Memory B cell (primary cell): ENCODE measurements at regions not wholly inside any gene's neighbourhood (a gene's known extent, or its start where the extent isn't known, plus 50 kb on each side); places are given as distances from the start of the nearest gene placed in this dataset.

ENCODE experiments used
- ATAC-seq: fragments of 150-1000 bp; cut with Tn5 transposase; 2 replicates; pipeline ENCODE4 v1.10.0; 2021; ENCODE audit warnings: low read depth, mild to moderate bottlenecking, moderate library complexity
- DNase-seq, 2 donors: peaks; one replicate each; pipeline ENCODE4 v3.0.0; 2022; ENCODE audit warnings: low spot score in 2 of 2
- H3K27ac Mint-ChIP-seq: one replicate; pipeline ENCODE4 v1.8.0; 2022; ENCODE audit warnings: mild to moderate bottlenecking, moderate library complexity, mixed read lengths
- H3K27me3 Mint-ChIP-seq: one replicate; pipeline ENCODE4 v1.8.0; 2022; ENCODE audit warnings: mixed read lengths
- H3K36me3 Mint-ChIP-seq: one replicate; pipeline ENCODE4 v1.8.0; 2022; ENCODE audit warnings: mild to moderate bottlenecking, mixed read lengths
- H3K4me1 Mint-ChIP-seq: one replicate; pipeline ENCODE4 v1.8.0; 2022; ENCODE audit warnings: mixed read lengths
- H3K4me3 Mint-ChIP-seq: one replicate; pipeline ENCODE4 v1.8.0; 2022; ENCODE audit warnings: mild to moderate bottlenecking, moderate library complexity, mixed read lengths
- H3K9me3 Mint-ChIP-seq: one replicate; pipeline ENCODE4 v1.8.0; 2022; ENCODE audit warnings: mixed read lengths

DNA sequence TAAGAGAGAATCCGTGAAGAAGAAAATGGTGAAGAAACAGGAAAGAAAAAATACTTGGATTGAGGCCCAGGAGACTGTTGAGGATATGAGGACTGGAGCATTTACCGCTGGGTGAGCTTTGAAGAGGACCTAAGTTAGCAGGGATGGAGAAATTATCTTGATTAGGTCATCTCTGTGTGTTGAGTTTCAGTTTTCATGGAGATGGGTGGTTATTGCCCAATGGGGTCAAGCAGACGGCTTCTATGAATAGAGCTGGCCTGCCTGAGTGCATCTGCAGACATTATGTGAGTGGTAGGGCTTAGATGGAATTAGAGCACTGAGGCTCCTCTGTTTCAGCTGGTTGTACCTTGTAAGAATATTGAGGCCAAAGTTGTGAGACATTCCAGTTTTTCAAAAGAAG, 245.4 kb upstream of the FBXL7 start:
- no peaks in the 10 kb centered on the region for H3K4me1 Mint-ChIP-seq
- H3K27me3 Mint-ChIP-seq: no peaks in the 10 kb centered on the region
- no peak overlapping the region for H3K27ac Mint-ChIP-seq
- no peak for ATAC-seq
- H3K9me3 Mint-ChIP-seq: peaks cover 2% of the 10 kb centered on the region
- no peaks in the 10 kb centered on the region for H3K36me3 Mint-ChIP-seq
- no peak overlapping the region for H3K4me3 Mint-ChIP-seq
- no peak for DNase-seq

DNA sequence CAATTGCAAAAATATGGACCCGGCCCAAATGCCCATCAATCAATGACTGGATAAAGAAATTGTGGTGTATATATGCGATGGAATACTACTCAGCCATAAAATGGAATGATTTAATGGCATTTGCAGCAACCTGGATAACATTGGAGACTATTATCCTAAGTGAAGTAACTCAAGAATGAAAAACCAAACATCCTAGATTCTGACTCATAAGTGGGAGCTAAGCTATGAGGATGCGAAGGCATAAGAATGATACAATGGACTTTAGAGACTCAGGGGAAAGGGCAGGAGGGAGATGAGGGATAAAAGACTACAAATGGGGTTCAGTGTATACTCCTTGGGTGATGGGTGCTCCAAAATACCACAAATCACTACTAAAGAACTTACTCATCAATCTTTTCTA, 247.6 kb upstream of the FBXL7 start:
- H3K4me1 Mint-ChIP-seq: no peaks in the 10 kb centered on the region
- H3K36me3 Mint-ChIP-seq: no peaks in the 10 kb centered on the region
- ATAC-seq (no peak), DNase-seq (no peak)
- no peak overlapping the region for H3K27ac Mint-ChIP-seq
- peaks cover 6% of the 10 kb centered on the region for H3K9me3 Mint-ChIP-seq
- no peaks in the 10 kb centered on the region for H3K27me3 Mint-ChIP-seq
- no peak overlapping the region for H3K4me3 Mint-ChIP-seq

DNA sequence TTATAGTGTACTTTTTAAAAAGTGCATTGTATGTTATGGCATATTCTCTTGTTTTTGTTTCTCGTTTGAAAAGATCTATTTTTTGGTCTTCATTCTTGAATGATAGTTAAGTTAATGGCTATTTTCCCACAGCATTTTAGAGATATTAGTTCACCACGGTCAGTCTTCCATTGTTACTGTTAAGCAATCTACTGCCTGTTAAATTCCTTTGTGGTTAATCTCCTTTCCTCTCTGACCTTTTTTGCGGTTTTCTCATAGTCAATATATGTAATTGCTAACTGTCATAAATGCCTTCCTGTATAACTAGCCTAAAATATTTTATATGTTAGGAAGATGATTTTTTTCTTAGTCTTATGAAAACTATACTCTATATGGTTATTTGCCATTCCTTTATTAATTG, 250.8 kb upstream of the FBXL7 start:
- Mint-ChIP-seq H3K4me3 (no peak overlapping the region), H3K4me1 (no peaks in the 10 kb centered on the region)

DNA sequence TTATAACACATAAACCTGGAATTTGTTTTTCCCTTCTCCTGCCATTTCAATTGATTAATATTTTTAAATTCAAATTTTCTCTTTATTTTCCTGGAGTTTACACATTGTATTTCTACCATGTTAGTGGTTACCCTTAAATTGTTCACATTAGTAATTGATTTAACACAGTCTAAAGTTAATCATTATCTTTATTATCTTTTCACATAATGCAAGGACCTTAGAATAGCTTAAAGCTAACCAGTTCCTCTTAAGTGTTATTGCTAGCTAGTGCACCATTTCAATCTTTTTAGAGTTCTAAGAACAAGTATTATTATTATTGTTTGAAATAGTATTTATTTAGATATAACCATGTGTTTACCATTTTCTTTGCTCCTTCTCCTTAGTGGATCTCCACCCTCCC, 251.2 kb upstream of the FBXL7 start:
- DNase-seq: no peak
- Mint-ChIP-seq H3K27me3 (no peaks in the 10 kb centered on the region), H3K9me3 (peaks cover 14% of the 10 kb centered on the region), H3K4me3 (no peak overlapping the region), H3K4me1 (no peaks in the 10 kb centered on the region), H3K27ac (no peak overlapping the region), H3K36me3 (no peaks in the 10 kb centered on the region)
- ATAC-seq: no peak

More for the DNA sequence above, 250.8 kb upstream of the FBXL7 start:
- no peaks in the 10 kb centered on the region for H3K27me3 Mint-ChIP-seq
- ATAC-seq (no peak), DNase-seq (no peak)
- no peak overlapping the region for H3K27ac Mint-ChIP-seq
- H3K9me3 Mint-ChIP-seq: peaks cover 14% of the 10 kb centered on the region
- H3K36me3 Mint-ChIP-seq: no peaks in the 10 kb centered on the region

DNA sequence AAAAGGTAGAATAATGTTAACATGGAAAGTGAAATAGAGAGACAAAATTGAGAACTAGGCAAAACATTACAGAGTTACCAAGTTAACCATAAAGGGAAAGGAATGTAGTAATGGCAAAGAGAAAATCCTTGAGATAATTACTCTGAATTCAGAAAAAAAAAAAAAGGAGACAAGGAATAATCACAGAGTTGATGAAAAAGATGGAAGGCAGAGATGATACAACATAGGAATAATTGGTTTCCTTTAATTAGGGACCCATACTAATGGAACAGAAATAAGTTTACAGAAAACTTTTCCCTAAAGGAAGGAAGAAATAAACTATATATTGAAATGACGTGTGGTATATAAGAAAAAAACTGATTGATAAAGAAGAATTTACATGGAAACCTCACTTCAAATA, 254.1 kb upstream of the FBXL7 start:
- ATAC-seq (no peak), DNase-seq (no peak)
- H3K27me3 Mint-ChIP-seq: no peaks in the 10 kb centered on the region
- H3K27ac Mint-ChIP-seq: no peak overlapping the region
- no peaks in the 10 kb centered on the region for H3K36me3 Mint-ChIP-seq
- H3K9me3 Mint-ChIP-seq: peaks cover 14% of the 10 kb centered on the region
- H3K4me3 Mint-ChIP-seq: no peak overlapping the region
- no peaks in the 10 kb centered on the region for H3K4me1 Mint-ChIP-seq

DNA sequence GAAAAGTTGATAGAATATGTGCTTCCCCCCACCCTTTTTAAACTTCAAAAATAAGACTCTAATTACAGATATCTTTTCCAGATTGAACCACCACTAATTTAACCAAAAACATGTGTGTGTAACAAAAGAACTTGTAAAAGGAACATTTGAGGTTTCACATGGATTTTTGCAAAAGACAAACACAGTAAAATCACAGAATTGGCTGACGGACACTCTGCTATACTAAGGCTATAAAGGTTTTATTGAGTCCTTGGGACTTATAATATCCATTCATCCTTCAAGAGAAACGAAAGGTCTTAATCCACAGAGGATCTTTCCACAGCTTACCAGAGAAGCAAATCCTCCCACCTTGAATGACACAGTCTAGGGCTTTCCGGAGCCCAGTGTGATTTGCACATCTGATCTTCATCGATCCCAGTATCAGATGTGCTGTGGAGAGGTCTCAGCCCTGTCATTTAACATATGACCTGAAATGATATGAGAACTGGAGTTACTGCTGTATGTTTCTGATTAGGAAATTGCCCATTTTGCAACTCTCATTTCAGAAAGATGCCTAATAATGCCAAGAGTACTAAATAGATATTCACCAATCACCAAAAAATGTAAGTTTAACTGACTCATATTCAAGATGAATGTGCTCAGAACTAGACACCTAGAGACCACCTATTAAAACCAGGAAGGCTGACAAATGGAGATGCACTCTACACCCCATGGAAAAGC, 256.5 kb upstream of the FBXL7 start:
- Mint-ChIP-seq H3K27me3 (no peaks in the 10 kb centered on the region), H3K4me1 (no peaks in the 10 kb centered on the region), H3K27ac (no peak overlapping the region), H3K4me3 (no peak overlapping the region), H3K36me3 (no peaks in the 10 kb centered on the region), H3K9me3 (peaks cover 17% of the 10 kb centered on the region)
- DNase-seq (no peak), ATAC-seq (no peak)

DNA sequence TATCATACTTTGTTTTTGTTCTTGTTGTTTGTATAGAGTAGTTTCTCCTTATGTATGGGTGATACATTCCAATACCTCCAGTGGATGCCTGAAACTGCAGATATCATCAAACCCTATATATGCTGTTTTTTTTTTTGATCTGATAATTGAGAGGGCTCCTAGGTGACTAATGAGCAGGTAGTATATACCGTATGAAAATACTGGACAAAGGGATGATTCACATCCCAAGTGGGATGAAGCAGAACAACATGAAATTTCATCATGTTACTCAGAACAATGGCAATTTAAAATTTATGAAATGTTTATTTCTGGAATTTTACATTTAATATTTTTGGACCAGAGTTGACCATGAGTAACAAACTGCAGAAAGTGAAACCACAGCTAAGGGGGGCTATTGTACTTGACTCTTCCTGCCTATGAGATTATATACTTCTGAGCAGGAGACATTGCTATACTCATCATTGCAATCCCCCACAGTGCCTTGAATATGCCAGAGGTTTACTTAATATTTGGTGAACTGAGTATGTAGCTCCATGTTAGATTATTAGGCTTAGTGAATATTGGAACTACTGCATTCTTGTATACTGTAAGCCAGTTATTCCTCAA, 258.7 kb upstream of the FBXL7 start:
- Mint-ChIP-seq H3K27ac (no peak overlapping the region), H3K4me1 (no peaks in the 10 kb centered on the region), H3K36me3 (no peaks in the 10 kb centered on the region), H3K4me3 (no peak overlapping the region), H3K27me3 (no peaks in the 10 kb centered on the region), H3K9me3 (peaks cover 18% of the 10 kb centered on the region)
- no peak for ATAC-seq
- no peak for DNase-seq

DNA sequence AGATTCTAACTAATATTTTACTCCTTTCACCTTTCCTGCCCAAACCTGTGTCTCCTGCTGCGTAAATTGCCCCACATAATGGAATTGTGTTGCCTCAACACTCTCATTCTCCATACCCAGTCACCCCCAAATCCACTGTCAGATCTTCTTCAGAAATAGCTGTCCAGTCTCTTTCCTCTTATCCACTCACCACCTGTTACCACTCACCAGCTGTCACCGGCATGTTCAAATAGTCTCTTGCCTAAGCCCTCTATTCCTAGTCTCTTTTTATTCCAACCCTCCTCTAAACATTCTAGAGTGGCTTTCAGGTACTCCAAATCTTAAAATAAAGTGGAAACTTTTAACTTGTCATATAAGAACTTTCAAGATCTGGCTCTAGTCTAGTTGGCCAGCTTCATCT, 262.0 kb upstream of the FBXL7 start:
- Mint-ChIP-seq H3K27me3 (no peaks in the 10 kb centered on the region), H3K4me3 (no peak overlapping the region), H3K9me3 (peaks cover 10% of the 10 kb centered on the region), H3K36me3 (no peaks in the 10 kb centered on the region), H3K4me1 (no peaks in the 10 kb centered on the region), H3K27ac (no peak overlapping the region)
- ATAC-seq: no peak
- no peak for DNase-seq

DNA sequence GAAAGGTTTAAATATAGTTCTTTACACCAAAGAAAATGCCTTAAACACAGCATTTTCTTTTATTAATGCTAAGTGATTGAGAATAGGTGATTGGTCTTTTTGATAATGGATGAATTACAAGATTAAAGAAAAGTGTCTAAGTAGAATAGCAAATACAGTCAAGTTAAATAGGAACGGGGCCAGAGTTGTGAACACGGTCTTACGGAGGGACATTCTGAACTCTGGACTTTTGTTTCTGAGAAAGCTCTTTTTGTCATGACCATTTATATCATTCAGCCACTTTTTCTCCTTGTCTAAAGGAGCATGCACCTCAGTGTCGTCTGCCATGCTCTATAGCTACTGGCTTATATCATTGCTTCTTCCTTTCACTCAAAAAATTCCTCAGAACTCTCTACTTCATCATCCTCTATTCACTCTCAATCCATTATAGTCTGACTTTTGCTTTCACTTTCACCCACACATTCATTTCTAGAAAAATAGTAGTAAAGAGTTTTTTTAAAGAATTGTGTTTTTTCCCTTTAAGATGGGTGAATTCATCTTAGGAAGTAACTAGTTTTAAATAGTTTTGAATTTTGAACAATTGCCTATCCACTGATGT, 263.0 kb upstream of the FBXL7 start:
- no peaks in the 10 kb centered on the region for H3K4me1 Mint-ChIP-seq
- no peak for DNase-seq
- no peak overlapping the region for H3K4me3 Mint-ChIP-seq
- ATAC-seq: no peak
- H3K27ac Mint-ChIP-seq: no peak overlapping the region
- peaks cover 11% of the 10 kb centered on the region for H3K9me3 Mint-ChIP-seq
- H3K36me3 Mint-ChIP-seq: no peaks in the 10 kb centered on the region
- no peaks in the 10 kb centered on the region for H3K27me3 Mint-ChIP-seq

DNA sequence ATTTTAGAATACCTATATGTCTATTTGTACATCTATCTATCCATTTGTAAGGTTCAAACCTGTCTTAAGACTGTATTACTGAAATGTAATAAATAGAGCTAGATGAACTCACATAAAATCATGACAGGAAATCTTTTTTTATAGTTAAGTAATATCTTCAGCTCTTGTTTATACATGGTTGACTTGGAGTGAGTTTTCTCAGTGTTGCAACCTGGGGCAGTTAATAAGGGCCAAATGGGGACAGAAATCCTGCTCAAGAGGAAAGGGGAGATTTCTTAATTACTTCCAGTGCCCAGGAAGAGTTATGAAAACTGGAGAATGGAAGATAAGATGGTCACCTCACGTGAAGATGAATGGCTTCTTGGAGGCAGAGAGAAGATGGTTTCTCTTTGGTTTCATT, 265.1 kb upstream of the FBXL7 start:
- ATAC-seq (no peak), DNase-seq (no peak)
- H3K4me3 Mint-ChIP-seq: no peak overlapping the region
- no peaks in the 10 kb centered on the region for H3K27me3 Mint-ChIP-seq
- peaks cover 15% of the 10 kb centered on the region for H3K9me3 Mint-ChIP-seq
- no peak overlapping the region for H3K27ac Mint-ChIP-seq
- H3K4me1 Mint-ChIP-seq: no peaks in the 10 kb centered on the region
- no peaks in the 10 kb centered on the region for H3K36me3 Mint-ChIP-seq

DNA sequence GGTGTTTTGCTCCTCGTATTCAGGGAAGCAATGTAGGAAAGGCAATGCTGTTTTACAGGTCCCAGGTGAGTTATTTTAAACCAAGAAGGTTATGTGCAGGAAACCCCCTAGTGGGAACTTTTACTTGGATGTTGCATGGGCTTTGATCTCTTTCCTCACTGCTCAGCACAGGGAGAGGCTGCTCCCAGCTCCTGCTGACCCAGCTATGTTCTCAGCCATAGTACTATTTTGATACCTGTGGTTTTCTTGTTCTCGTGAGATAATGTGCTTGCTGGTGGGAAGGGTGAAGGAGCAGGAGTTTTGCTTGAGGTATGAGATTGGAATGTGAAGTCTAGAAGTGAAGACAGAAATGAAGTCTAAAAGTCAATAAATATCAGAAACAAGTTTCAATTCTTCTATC, 265.6 kb upstream of the FBXL7 start:
- H3K9me3 Mint-ChIP-seq: peaks cover 12% of the 10 kb centered on the region
- DNase-seq: no peak
- no peak overlapping the region for H3K4me3 Mint-ChIP-seq
- no peak overlapping the region for H3K27ac Mint-ChIP-seq
- no peaks in the 10 kb centered on the region for H3K36me3 Mint-ChIP-seq
- ATAC-seq: no peak
- no peaks in the 10 kb centered on the region for H3K4me1 Mint-ChIP-seq
- no peaks in the 10 kb centered on the region for H3K27me3 Mint-ChIP-seq

DNA sequence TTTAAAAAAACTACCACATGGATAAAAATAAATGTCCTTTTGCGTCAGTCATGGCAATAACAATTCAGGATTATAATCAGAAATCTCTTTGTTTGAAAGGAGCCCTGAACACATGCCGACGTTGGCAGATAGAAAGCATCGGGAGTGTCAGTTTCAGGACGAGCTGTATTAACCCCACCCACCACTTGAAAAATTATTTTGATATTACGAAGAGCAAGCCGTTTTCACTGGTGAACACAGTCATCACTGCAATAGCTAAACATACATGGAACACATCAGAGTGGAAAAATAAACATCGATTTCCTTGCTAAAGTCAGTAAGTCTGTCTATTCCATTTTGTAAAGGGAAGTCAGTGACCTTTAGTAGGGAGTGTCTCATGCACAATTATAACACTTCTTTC, 266.4 kb upstream of the FBXL7 start:
- Mint-ChIP-seq H3K9me3 (peaks cover 11% of the 10 kb centered on the region), H3K36me3 (no peaks in the 10 kb centered on the region), H3K4me3 (no peak overlapping the region), H3K27ac (no peak overlapping the region), H3K4me1 (no peaks in the 10 kb centered on the region), H3K27me3 (no peaks in the 10 kb centered on the region)
- ATAC-seq (no peak), DNase-seq (no peak)

DNA sequence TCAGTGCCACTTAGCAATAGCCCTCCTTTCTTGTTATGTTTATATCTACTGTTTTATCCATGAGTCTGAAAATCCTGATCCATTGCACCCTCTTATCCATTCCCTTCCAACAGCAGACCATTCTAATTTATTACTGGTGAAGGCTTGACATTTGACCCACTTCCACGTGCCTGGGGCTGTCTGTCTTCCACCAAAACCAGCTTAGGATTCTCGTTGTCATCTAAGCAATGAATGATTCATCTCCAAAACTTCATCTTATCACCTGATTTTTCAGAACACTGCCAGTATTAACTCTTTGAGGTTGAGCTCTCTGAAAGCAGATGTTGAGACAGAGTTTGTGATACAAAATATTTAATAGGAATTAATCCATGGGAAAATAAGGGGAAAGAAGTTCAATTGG, 277.8 kb upstream of the FBXL7 start:
- Mint-ChIP-seq H3K27me3 (no peaks in the 10 kb centered on the region), H3K4me1 (no peaks in the 10 kb centered on the region), H3K36me3 (no peaks in the 10 kb centered on the region), H3K9me3 (peaks cover 1% of the 10 kb centered on the region), H3K27ac (no peak overlapping the region), H3K4me3 (no peak overlapping the region)
- ATAC-seq (no peak), DNase-seq (no peak)

DNA sequence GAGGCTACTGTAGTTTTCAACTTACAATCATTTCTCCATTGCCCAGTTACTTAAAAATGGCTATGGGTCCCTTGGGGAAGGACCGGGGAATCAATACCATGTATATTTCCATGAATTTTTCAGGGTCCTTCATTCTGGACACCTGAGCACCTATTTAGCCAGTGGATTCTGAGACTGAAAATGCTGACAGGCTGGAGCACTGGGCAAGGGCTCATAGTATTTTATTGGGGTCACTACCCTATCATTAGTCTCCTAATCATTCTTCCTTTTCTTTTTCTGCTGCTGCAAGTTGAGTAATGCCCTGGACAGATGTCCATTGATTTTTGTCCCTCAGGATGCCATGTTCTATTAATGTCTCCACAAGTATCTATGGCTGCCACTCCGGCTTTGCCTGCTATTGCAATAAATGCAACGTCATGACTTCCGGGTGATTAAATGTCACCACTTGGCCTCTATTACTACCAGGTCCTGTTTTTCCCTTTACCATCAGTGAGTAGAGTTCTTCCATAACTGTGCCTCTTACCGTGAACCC, 279.3 kb upstream of the FBXL7 start:
- Mint-ChIP-seq H3K4me3 (no peak overlapping the region), H3K4me1 (no peaks in the 10 kb centered on the region), H3K27me3 (no peaks in the 10 kb centered on the region), H3K9me3 (peaks cover 4% of the 10 kb centered on the region), H3K36me3 (no peaks in the 10 kb centered on the region), H3K27ac (no peak overlapping the region)
- DNase-seq: no peak
- no peak for ATAC-seq

DNA sequence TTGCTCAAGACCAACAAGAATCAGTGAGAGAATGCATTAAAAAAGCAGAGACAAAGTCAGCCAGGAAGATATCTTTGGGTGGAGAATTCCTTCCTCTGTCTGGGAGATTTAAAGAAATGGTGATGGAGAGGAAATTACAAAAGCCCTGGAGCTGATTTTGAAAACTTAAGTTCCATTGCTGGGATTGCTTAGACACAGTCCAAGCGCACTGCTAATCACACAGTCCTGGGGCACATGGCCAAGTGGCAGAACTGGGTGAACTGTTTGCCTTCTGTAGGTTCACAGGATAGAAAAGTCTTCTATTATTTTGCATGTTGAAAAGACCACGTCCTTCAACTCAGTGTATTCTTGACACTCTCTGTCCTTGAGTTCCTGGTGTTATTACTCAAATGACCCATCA, 284.9 kb upstream of the FBXL7 start:
- Mint-ChIP-seq H3K4me1 (no peaks in the 10 kb centered on the region), H3K9me3 (peaks cover 7% of the 10 kb centered on the region), H3K27ac (no peak overlapping the region), H3K36me3 (no peaks in the 10 kb centered on the region), H3K4me3 (no peak overlapping the region), H3K27me3 (no peaks in the 10 kb centered on the region)
- DNase-seq (no peak), ATAC-seq (no peak)
